ENCODE measurements at regions not wholly inside any gene's neighbourhood (a gene's known extent, or its start where the extent isn't known, plus 50 kb on each side); places are given as distances from the start of the nearest gene placed in this dataset.

GRCh38 chr13:31499274-31499673, 240.1 kb upstream of the RXFP2 start:
- Histone ChIP-seq H3K4me1 (replicated peaks in 1 of 4; ENCODE audit: control insufficient read depth in 3 of 4, insufficient read depth in 4 of 4, low read length in 3 of 4) (no peaks in the 10 kb centered on the region), H3K36me3 (ENCODE audit: control insufficient read depth in 2 of 4, insufficient read depth in 4 of 4, low read length in 3 of 4) (no peaks in the 10 kb centered on the region), H3K27ac (ENCODE audit: low read depth, low read length) (no peak overlapping the region), H3K56ac (replicated peaks; ENCODE audit: insufficient read length, low read depth, low read length) (no peak overlapping the region), H3K4ac (replicated peaks; ENCODE audit: insufficient read length, low read depth, low read length) (no peak overlapping the region), H2BK120ac (replicated peaks; ENCODE audit: low read depth, low read length) (no peak overlapping the region), H3K14ac (ENCODE audit: insufficient read length) (no peak overlapping the region), H4K5ac (ENCODE audit: insufficient read length, low read depth, low read length) (no peak overlapping the region), H4K91ac (replicated peaks; ENCODE audit: insufficient read length, low read length) (no peak overlapping the region), H4K8ac (ENCODE audit: extremely low read depth, insufficient read depth, low read length) (no peak overlapping the region), H2BK5ac (ENCODE audit: low read depth, low read length) (no peak overlapping the region), H4K20me1 (replicated peaks in 1 of 2; ENCODE audit: control insufficient read depth in 1 of 2, insufficient read depth in 2 of 2, low read length in 2 of 2) (no peaks in the 10 kb centered on the region), H3K23me2 (ENCODE audit: low read depth, low read length) (no peaks in the 10 kb centered on the region; the same call in 1 of the 2 replicates), H3K9ac (replicated peaks in 1 of 4; ENCODE audit: extremely low read depth in 1 of 4, low read depth in 3 of 4, low read length in 3 of 4) (no peak overlapping the region), H3K9me3 (ENCODE audit: insufficient read depth in 2 of 2, low read depth in 1 of 2, low read length in 1 of 2) (0 out of 4 replicates have a peak, but pooled peaks cover 0 to 2% of the 10 kb centered on the region in 2 experiments), H2BK15ac (ENCODE audit: low read length) (no peak overlapping the region), H2BK12ac (ENCODE audit: low read depth, low read length) (no peak overlapping the region), H3K18ac (ENCODE audit: extremely low read depth, low read length) (no peak overlapping the region), H2AFZ (ENCODE audit: low read length) (no peak overlapping the region), H3K4me3 (ENCODE audit: extremely low read depth in 1 of 4, insufficient read depth in 2 of 4, low read depth in 3 of 4, low read length in 4 of 4) (no peak overlapping the region), H2AK5ac (ENCODE audit: low read depth, low read length) (no peak overlapping the region), H3K4me2 (ENCODE audit: insufficient read depth in 1 of 2, low read depth in 2 of 2, low read length in 2 of 2) (no peak overlapping the region), H3K79me2 (ENCODE audit: control insufficient read depth in 1 of 2, insufficient read depth in 2 of 2, low read length in 2 of 2) (no peaks in the 10 kb centered on the region), H2BK20ac (ENCODE audit: low read length) (no peak overlapping the region), H3K27me3 (replicated peaks in 1 of 4; ENCODE audit: control insufficient read depth in 3 of 4, extremely low read depth in 1 of 4, insufficient read depth in 3 of 4, low read length in 3 of 4) (no peaks in the 10 kb centered on the region), H3K23ac (ENCODE audit: insufficient read length) (no peak overlapping the region), H3K79me1 (ENCODE audit: low read depth, low read length) (no peaks in the 10 kb centered on the region)
- FAIRE-seq, result no peak
- DNase-seq (ENCODE audit: low read depth in 1 of 2, low spot score in 2 of 2), result no peak
- TF ChIP-seq EP300 (IDR thresholded peaks at IDR 0.05; ENCODE audit: borderline replicate concordance in 1 of 2, low read depth in 2 of 2, low read length in 2 of 2), result no peak
- no peak for TF ChIP-seq MAX (IDR thresholded peaks at IDR 0.05)
- ChIA-PET CTCF (ENCODE audit: partially characterized antibody) (interaction anchor here (0.6 kb wide), 1 partner anchor 14 kb away, joined by 3 read pairs; no protein-coding TSS in a partner anchor), POLR2A (ENCODE audit: partially characterized antibody) (no interaction called here)
